ENCODE measurements at regions not wholly inside any gene's neighbourhood (a gene's known extent, or its start where the extent isn't known, plus 50 kb on each side); places are given as distances from the start of the nearest gene placed in this dataset.

GRCh38 chr6:47379328-47379727 lies 69.6 kb upstream of the TNFRSF21 start:
- intact Hi-C loops (cut with micrococcal nuclease), result no loop called here
- H3K27me3 Mint-ChIP-seq, result peaks cover 2% of the 10 kb centered on the region
- ATAC-seq (no peak), DNase-seq (no peak)
- ChIA-PET CTCF (no interaction called here), POLR2A (no interaction called here)
- TF ChIP-seq CTCF (IDR thresholded peaks at IDR 0.05), result no peak
- no peak overlapping the region for H3K4me3 Mint-ChIP-seq
- H3K4me1 Mint-ChIP-seq (ENCODE audit: low read depth), result no peaks in the 10 kb centered on the region
- no peaks in the 10 kb centered on the region for H3K36me3 Mint-ChIP-seq (ENCODE audit: low read depth)
- H3K27ac Mint-ChIP-seq, result no peak overlapping the region
- no peaks in the 10 kb centered on the region for H3K9me3 Mint-ChIP-seq

- no peak for DNase-seq
- H3K4me1 Mint-ChIP-seq (ENCODE audit: low read depth), result no peaks in the 10 kb centered on the region
- intact Hi-C loops (cut with micrococcal nuclease), result no loop called here
- TF ChIP-seq CTCF (IDR thresholded peaks at IDR 0.05), result no peak
- no peaks in the 10 kb centered on the region for H3K36me3 Mint-ChIP-seq (ENCODE audit: low read depth)
- H3K4me3 Mint-ChIP-seq, result no peak overlapping the region
- ChIA-PET POLR2A (no interaction called here), CTCF (no interaction called here)
- no peak for ATAC-seq
- H3K27ac Mint-ChIP-seq, result no peak overlapping the region
- no peaks in the 10 kb centered on the region for H3K9me3 Mint-ChIP-seq
- H3K27me3 Mint-ChIP-seq, result peaks cover 2% of the 10 kb centered on the region
Observed at GRCh38 chr6:47380251-47380650, 70.5 kb upstream of the TNFRSF21 start.

GRCh38 chr6:47381036-47381435 lies 71.3 kb upstream of the TNFRSF21 start:
- H3K9me3 Mint-ChIP-seq, result no peaks in the 10 kb centered on the region
- POLR2A ChIA-PET, result no interaction called here
- no peaks in the 10 kb centered on the region for H3K36me3 Mint-ChIP-seq (ENCODE audit: low read depth)
- CTCF ChIA-PET, result no interaction called here
- DNase-seq (no peak), ATAC-seq (no peak)
- peaks cover 2% of the 10 kb centered on the region for H3K27me3 Mint-ChIP-seq
- H3K4me3 Mint-ChIP-seq, result no peak overlapping the region
- TF ChIP-seq CTCF (IDR thresholded peaks at IDR 0.05), result no peak
- no peaks in the 10 kb centered on the region for H3K4me1 Mint-ChIP-seq (ENCODE audit: low read depth)
- intact Hi-C loops (cut with micrococcal nuclease), result no loop called here
- no peak overlapping the region for H3K27ac Mint-ChIP-seq

GRCh38 chr6:47383360-47383759 lies 73.7 kb upstream of the TNFRSF21 start:
- Mint-ChIP-seq H3K27me3 (peaks cover 4% of the 10 kb centered on the region), H3K4me3 (no peak overlapping the region), H3K4me1 (ENCODE audit: low read depth) (no peaks in the 10 kb centered on the region), H3K9me3 (peaks cover 7% of the 10 kb centered on the region), H3K36me3 (ENCODE audit: low read depth) (no peaks in the 10 kb centered on the region), H3K27ac (no peak overlapping the region)
- DNase-seq, result no peak
- no peak for TF ChIP-seq CTCF (IDR thresholded peaks at IDR 0.05)
- intact Hi-C loops (cut with micrococcal nuclease), result no loop called here
- ATAC-seq, result no peak
- ChIA-PET POLR2A (interaction anchor here (0.8 kb wide), 1 partner anchor 34 kb away, joined by 3 read pairs; no protein-coding TSS in a partner anchor), CTCF (no interaction called here)

GRCh38 chr6:47391675-47392074 lies 82.0 kb upstream of the TNFRSF21 start:
- Mint-ChIP-seq H3K9me3 (peaks cover 14% of the 10 kb centered on the region), H3K27me3 (peaks cover 6% of the 10 kb centered on the region), H3K4me3 (no peak overlapping the region), H3K27ac (no peak overlapping the region), H3K36me3 (ENCODE audit: low read depth) (no peaks in the 10 kb centered on the region), H3K4me1 (ENCODE audit: low read depth) (no peaks in the 10 kb centered on the region)
- no peak for DNase-seq
- no peak for TF ChIP-seq CTCF (IDR thresholded peaks at IDR 0.05)
- intact Hi-C loops (cut with micrococcal nuclease), result no loop called here
- CTCF ChIA-PET, result interaction anchor here (1.2 kb wide), 1 partner anchor 22 kb away, joined by 4 read pairs; no protein-coding TSS in a partner anchor
- POLR2A ChIA-PET, result no interaction called here
- no peak for ATAC-seq
